ENCODE measurements at regions not wholly inside any gene's neighbourhood (a gene's known extent, or its start where the extent isn't known, plus 50 kb on each side); places are given as distances from the start of the nearest gene placed in this dataset.
"Not testable (repeated sequence)": the region's sequence is repeated elsewhere in the genome, so short reads cannot be mapped to it uniquely, and the experiment has no call there.

GRCh38 chr4:125605926-125606325 lies 291.2 kb downstream of the FAT4 start:
- not testable (repeated sequence) for TF ChIP-seq POLR2AphosphoS5, CTCF, EP300, POLR2A (IDR thresholded peaks at IDR 0.05)

Measured in suprapubic skin (tissue), 4 donors.